Stimulated activated CD8-positive, alpha-beta memory T cell treated with anti-CD3 and anti-CD28 coated beads, Interleukin-15, amount 100 ng/mL, for 48 hours (primary cell): ENCODE measurements at regions not wholly inside any gene's neighbourhood (a gene's known extent, or its start where the extent isn't known, plus 50 kb on each side); places are given as distances from the start of the nearest gene placed in this dataset.
"Not testable (repeated sequence)": the region's sequence is repeated elsewhere in the genome, so short reads cannot be mapped to it uniquely, and the experiment has no call there.

Source experiments
- DNase-seq, 2 donors: peaks; one replicate each; pipeline ENCODE4 v3.0.0-alpha.2; 2020; ENCODE audit warnings: low read depth in 2 of 2

DNA sequence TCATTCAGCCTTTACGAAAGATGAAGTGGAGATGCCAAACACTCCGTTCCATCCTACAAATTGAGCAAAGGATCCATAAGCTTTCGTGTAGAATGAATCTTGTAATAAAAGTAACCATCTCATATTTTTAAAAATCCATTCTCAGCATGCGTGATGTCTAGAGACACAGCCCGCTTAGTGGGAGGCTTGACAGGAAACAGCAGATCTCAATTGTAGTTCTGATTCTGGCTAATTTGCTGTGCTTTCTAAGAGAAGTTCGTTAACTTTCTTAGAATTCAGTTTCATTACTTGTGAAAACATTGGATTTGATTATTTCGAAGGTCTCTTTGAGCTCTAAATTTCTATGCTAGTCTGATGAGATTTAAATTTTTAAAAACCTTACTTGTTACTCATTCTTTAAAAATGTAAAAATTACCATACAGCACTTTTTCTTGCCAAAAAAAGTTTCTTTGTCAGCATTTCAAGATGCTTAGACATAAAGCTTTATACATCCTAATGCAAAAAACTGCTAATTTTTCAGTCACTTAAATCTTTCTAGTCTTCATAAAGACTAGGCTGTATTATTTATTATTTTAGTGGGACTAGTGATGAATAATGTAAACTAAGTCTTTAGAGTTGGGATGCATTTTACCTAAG lies 66.9 kb upstream of the NEIL3 start:
- no peak for DNase-seq

DNA sequence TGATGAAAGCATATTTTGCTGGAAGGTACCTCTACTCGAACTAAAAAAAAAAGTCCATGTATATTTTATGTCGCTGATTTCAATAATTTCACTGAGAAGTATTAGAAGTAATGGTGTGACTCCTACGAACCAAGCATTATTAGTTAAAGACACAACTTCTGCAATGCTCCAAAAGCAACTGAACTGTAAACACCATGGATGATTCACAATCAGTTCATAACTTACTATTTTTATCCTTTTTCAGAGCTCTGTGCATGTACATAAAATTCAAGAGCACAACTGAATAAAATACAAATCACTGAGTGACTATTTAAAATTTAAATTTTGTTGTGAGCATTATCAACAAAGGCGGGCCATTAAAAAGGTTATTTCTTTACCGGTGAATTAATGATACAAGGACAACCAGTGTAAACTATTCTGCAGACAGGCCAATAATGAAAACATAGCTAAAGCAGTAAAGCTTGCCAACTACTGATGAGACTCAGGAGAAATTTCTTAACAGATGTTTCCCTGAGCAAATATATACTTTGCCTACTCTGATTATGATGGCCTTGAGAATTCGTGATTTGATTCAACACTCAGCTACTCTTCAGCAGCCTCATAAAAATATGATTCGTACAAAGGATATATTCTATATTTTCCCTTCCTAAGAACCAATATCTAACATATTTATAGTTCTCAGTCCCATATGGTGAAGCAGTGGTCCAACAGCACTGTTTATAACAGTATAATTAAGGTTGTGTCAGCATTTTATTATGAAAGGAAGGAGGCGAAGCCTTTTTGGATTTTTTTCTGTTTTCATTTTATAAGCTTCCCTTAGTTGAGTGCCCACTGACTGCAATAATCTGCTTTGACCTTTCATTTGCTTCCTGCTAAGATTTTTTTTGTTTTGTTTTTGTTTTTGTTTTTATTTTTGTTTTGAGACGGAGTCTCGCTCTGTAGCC lies 62.8 kb upstream of the NEIL3 start:
- no peak for DNase-seq

DNA sequence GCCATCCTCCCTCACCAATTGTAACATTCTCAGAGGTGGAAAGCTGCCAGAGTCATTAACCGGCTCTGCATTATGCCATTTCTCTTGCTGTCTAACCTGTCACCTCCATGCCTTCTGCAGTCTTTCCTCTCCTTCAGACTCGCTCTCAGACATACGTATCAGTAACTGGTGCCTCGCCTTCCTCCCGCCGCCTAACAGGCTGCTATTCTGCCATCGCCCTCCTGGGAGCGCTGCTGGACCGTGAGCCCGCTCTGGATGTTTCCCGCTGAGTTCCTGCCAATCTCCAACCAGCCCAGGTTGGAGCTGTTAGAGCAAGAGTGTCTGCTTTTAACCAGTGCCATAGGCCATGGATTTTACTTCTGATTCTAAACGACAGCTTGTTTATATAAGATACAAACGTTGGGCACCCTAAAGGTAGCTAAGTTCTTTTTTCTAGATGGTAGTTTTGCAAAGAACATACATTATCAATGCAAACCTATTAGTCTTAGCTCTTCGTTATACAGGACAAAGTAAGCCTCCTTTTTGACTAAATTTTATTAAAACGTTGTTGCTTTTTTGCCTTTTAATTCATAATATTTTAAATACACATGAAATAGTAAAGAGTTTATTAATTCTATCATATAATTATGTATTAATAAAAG lies 59.5 kb upstream of the NEIL3 start:
- peak; percentile 37 for DNase-seq

DNA sequence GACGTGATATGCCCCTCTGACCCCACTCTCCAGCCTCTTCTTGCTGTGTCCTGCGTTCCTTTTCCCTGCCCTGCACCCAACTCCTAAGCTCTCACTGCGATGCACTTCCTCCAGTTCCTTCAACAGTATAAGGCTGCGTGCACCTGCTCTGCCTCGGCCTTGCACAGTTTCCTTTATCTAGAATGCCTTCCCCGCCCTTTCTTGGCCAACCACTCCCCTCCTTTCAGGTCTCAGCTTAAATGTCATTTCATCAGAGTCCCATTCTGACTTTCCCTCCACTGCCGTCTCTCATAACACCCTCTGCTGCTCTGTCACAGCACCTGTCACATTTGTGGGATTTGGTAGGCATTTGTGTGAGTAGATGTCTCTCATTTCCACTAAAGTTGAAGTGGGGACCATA lies 58.4 kb upstream of the NEIL3 start:
- DNase-seq = no peak

DNA sequence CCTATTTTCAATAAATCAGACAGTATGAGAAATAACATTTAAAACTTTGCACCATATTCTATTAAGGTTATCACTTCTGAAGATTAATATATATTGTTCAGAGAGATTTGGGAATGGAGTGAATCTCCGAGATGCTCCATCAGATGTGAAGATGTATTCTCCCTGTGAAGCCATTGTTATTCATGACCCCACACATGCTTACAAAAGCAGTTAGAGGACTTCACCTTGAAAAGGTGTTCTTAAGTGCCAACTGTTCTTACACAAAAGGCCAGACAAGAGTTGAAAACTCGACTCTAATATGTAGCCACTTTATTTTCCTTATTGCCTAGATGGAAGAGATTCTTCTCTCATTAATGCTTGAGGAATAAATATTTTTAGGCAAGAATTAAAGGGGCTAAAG lies 54.3 kb upstream of the NEIL3 start:
- no peak for DNase-seq

DNA sequence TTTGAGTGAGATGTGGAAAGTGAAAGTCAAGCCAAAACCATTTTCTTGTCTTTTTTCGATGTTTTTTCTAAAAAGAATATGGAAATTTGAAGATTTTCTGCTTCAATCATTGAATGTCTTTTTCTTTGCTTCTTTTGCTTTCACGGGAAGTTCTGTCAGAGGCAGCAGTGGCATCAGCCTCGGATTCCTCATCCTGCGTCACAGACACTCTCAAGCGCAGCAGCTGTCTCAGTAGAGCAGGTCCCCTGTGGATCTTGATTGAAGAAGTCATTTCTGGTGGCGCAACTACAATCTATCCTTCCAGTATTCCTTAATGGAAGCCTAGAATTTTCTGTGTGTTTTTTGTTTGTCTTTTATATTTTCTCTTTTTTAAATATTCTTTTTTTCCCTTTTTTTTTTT lies 52.7 kb upstream of the NEIL3 start:
- DNase-seq = no peak

DNA sequence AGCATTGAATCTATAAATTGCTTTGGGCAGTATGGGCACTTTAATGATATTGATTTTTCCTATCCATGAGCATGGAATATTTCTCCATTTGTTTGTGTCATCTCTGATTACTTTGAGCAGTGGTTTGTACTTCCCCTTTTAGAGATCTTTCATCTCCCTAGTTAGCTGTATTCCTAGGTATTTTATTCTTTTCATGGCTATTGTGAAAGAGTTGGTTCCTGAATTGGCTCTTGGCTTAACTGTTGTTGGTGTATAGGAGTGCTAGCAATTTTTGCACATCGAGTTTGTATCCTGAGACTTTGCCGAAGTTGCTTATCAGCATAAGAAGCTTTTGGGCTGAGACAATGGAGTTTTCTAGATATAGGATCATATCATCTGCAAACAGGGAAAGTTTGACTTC lies 50.2 kb upstream of the NEIL3 start:
- not testable (repeated sequence) for DNase-seq
